Kidney (tissue), 13 donors: ENCODE measurements at regions not wholly inside any gene's neighbourhood (a gene's known extent, or its start where the extent isn't known, plus 50 kb on each side); places are given as distances from the start of the nearest gene placed in this dataset.

ENCODE experiments used
- DNase-seq, 5 donors: peaks; one replicate each; pipeline ENCODE4 v3.0.0-alpha.2; 2013 to 2020
- FAIRE-seq: peaks from 2 replicates; lab custom pipeline; 2012; peaks lifted over from hg19 to GRCh38; lab: Jason Lieb, UNC
- H3K27ac ChIP-seq, 2 donors: one replicate each; pipeline ENCODE4 v1.7.0; 2013; ENCODE audit warnings: low read depth in 2 of 2, low read length in 2 of 2, inconsistent platforms in 1 of 2
- H3K27me3 ChIP-seq: one replicate; pipeline ENCODE4 v1.7.1; 2013; ENCODE audit warnings: low read length, inconsistent platforms; ENCODE audit not compliant: control insufficient read depth, insufficient read depth
- H3K36me3 ChIP-seq, 3 donors: one replicate each; pipeline versions ENCODE4 v1.7.0 to v1.7.1; 2013; ENCODE audit warnings: low read length in 3 of 3, control low read depth in 1 of 3, inconsistent platforms in 1 of 3; ENCODE audit not compliant: insufficient read depth in 3 of 3, control insufficient read depth in 2 of 3
- H3K4me1 ChIP-seq, 3 donors: one replicate each; pipeline versions ENCODE4 v1.7.0 to v1.7.1; 2013; ENCODE audit warnings: low read length in 3 of 3, inconsistent platforms in 1 of 3, low read depth in 1 of 3; ENCODE audit not compliant: control insufficient read depth in 2 of 3, insufficient read depth in 2 of 3
- H3K4me3 ChIP-seq, 3 donors: one replicate each; pipeline versions ENCODE4 v1.7.0 to v1.8.1; 2013; ENCODE audit warnings: low read length in 3 of 3, control low read depth in 1 of 3, inconsistent platforms in 1 of 3
- H3K9ac ChIP-seq, 3 donors: one replicate each; pipeline versions ENCODE4 v1.7.0 to v1.7.1; 2013; ENCODE audit warnings: low read length in 3 of 3, control low read depth in 1 of 3, inconsistent platforms in 1 of 3
- H3K9me3 ChIP-seq, 3 donors: one replicate each; pipeline versions ENCODE4 v1.7.0 to v1.7.1; 2013; ENCODE audit warnings: low read length in 3 of 3, control low read depth in 1 of 3, inconsistent platforms in 1 of 3; ENCODE audit not compliant: control insufficient read depth in 2 of 3, insufficient read depth in 1 of 3
- intact Hi-C: fragments of 100-400 bp; cut with DNase I; formaldehyde crosslinking; loops from one replicate; pipeline ENCODE4 v1.11.1; 2022
- TF ChIP-seq, protein P1 (sequence below): IDR thresholded peaks from 3 replicates; pipeline ENCODE4 v1.5.1; 2012; ENCODE audit warnings: mild to moderate bottlenecking, moderate library complexity, borderline replicate concordance; ENCODE audit not compliant: insufficient read depth; ENCODE audit errors: extremely low read depth
- donor health status: control.
- donor health status: control.
- donor health status: control.
- donor health status: control.
- donor health status: control.
- donor health status: DM: yes; HTN: yes; CAD: no.
- donor health status: Normal renal cell carcinoma (clear cell type).

DNA sequence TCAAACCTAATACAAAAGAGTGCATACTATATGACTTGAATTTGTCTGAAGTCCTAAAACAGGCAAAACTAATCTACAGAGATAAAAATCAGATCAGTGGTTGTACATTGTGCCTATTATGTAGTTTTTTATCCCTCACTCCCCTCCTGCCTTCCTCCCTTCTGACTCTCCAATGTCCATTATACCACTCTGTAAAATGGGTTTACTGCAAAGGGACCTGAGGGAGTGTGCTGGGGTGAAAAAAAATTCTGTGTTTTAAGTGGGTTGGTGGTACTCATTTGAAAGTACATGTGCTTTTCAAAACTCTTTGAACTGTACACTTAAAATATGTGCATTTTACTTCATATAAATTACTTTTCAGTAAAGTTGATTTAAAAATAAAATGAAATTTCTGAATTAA is 89.0 kb upstream of the UBE2E3 start:
- no peak for DNase-seq
- FAIRE-seq = no peak
- intact Hi-C loops = no loop called here

DNA sequence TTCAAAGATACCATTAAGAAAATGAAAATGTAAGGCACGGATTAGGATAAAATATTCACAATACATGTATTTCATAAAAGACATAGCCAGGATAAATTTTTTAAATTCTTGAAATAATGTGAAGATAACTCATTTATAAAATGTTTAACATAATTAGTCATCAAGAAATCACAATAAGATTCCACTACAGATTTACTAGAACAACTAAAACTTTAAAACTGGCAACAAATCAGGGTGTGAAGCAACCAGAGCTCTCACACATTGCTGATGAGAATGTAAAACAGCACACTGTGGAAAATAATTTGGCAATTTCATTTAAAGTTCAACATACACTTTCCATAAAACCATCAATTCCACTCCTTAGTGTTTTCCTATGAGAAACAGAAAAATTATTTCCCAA is 89.6 kb upstream of the UBE2E3 start:
- Histone ChIP-seq H3K4me3 (no peak overlapping the region), H3K27ac (no peak overlapping the region), H3K9ac (no peak overlapping the region), H3K27me3 (no peaks in the 10 kb centered on the region), H3K36me3 (no peaks in the 10 kb centered on the region), H3K9me3 (no peaks in the 10 kb centered on the region), H3K4me1 (no peaks in the 10 kb centered on the region)
- FAIRE-seq (no peak), DNase-seq (no peak)
- TF ChIP-seq, protein P1, sequence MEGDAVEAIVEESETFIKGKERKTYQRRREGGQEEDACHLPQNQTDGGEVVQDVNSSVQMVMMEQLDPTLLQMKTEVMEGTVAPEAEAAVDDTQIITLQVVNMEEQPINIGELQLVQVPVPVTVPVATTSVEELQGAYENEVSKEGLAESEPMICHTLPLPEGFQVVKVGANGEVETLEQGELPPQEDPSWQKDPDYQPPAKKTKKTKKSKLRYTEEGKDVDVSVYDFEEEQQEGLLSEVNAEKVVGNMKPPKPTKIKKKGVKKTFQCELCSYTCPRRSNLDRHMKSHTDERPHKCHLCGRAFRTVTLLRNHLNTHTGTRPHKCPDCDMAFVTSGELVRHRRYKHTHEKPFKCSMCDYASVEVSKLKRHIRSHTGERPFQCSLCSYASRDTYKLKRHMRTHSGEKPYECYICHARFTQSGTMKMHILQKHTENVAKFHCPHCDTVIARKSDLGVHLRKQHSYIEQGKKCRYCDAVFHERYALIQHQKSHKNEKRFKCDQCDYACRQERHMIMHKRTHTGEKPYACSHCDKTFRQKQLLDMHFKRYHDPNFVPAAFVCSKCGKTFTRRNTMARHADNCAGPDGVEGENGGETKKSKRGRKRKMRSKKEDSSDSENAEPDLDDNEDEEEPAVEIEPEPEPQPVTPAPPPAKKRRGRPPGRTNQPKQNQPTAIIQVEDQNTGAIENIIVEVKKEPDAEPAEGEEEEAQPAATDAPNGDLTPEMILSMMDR = no peak
- intact Hi-C loops = no loop called here

More for the DNA sequence above, 89.0 kb upstream of the UBE2E3 start:
- Histone ChIP-seq H3K9me3 (no peaks in the 10 kb centered on the region), H3K9ac (no peak overlapping the region), H3K27ac (no peak overlapping the region), H3K4me1 (no peaks in the 10 kb centered on the region), H3K36me3 (no peaks in the 10 kb centered on the region), H3K27me3 (no peaks in the 10 kb centered on the region), H3K4me3 (no peak overlapping the region)
- TF ChIP-seq, protein P1 = no peak

DNA sequence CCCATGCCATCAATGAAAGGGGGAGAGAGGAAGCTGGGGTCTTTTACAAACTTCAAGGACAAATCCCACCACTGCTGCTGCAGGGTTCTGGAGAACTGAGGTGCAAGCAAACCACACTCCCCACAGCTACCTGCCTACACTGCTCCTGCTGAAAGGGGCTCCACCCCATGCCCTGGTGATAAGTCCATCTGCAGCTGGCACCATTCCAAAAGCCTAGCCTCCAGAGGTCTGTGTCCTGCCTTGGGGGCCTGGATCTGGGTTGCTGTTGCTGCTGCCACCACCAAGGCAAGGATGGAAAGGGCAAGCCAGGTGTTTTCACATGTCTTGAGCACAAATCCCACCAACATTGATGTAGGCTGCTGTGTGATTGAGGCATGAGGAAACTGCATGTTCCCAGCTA is 97.4 kb upstream of the UBE2E3 start:
- H3K9me3 ChIP-seq = no peaks in the 10 kb centered on the region
- intact Hi-C loops = no loop called here
- TF ChIP-seq, protein P1 = no peak
- H3K27me3 ChIP-seq = no peaks in the 10 kb centered on the region
- H3K36me3 ChIP-seq = no peaks in the 10 kb centered on the region
- FAIRE-seq (no peak), DNase-seq (no peak)
- H3K9ac ChIP-seq = no peak overlapping the region
- H3K27ac ChIP-seq = no peak overlapping the region
- H3K4me3 ChIP-seq = no peak overlapping the region
- H3K4me1 ChIP-seq = no peaks in the 10 kb centered on the region

DNA sequence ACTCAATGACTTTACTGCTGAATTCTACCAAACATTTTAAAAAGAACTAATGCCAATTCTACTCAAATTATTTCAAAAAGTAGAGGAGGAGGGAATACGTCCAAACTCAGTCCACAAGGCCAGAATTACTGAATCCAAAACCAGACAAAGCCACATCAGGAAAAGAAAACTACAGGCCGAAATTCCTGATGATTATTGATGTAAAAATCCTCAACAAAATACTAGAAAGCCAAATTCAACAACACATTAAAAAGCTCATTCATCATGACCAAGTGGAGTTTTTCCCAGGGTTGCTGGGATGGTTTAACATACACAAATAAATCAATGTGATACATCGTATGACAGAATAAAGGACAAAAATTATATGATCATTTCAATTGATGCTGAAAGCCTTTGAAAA is 103.9 kb upstream of the UBE2E3 start:
- no peak overlapping the region for H3K27ac ChIP-seq
- H3K27me3 ChIP-seq = no peaks in the 10 kb centered on the region
- H3K4me3 ChIP-seq = no peak overlapping the region
- no peaks in the 10 kb centered on the region for H3K9me3 ChIP-seq
- no peaks in the 10 kb centered on the region for H3K4me1 ChIP-seq
- H3K9ac ChIP-seq = no peak overlapping the region
- intact Hi-C loops = no loop called here
- FAIRE-seq (no peak), DNase-seq (no peak)
- TF ChIP-seq, protein P1 = no peak
- H3K36me3 ChIP-seq = no peaks in the 10 kb centered on the region
